ENCODE measurements at regions not wholly inside any gene's neighbourhood (a gene's known extent, or its start where the extent isn't known, plus 50 kb on each side); places are given as distances from the start of the nearest gene placed in this dataset.

GRCh38 chr5:167743695-167744464, 547.6 kb upstream of the WWC1 start:
- no peak for DNase-seq (ENCODE audit: low read depth in 2 of 2)

- DNase-seq (ENCODE audit: low read depth in 2 of 2): no peak
These were observed 545.6 kb upstream of the WWC1 start for GRCh38 chr5:167745868-167746267.

DNA sequence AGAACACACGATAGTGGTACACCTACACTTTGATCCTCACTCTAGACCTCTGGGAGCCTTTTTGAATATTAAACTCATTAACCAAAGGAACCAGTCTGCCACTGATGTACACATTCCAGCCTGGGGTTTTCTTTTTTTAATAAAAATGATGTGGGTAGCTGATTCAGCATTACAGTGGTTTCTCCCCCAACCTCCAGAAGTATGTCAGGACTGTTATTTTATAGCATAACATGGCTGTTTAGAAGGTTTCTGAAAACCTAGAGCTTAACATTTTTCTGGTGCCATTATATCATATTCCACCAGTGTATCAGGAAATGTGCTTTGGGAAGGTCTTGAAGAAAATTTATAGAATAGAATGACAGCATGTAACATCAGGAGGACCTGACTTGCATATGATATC, 540.9 kb upstream of the WWC1 start:
- no peak for DNase-seq (ENCODE audit: low read depth in 2 of 2)

- no peak for DNase-seq (ENCODE audit: low read depth in 2 of 2)
These were observed 538.5 kb upstream of the WWC1 start for GRCh38 chr5:167752936-167753335.

DNA sequence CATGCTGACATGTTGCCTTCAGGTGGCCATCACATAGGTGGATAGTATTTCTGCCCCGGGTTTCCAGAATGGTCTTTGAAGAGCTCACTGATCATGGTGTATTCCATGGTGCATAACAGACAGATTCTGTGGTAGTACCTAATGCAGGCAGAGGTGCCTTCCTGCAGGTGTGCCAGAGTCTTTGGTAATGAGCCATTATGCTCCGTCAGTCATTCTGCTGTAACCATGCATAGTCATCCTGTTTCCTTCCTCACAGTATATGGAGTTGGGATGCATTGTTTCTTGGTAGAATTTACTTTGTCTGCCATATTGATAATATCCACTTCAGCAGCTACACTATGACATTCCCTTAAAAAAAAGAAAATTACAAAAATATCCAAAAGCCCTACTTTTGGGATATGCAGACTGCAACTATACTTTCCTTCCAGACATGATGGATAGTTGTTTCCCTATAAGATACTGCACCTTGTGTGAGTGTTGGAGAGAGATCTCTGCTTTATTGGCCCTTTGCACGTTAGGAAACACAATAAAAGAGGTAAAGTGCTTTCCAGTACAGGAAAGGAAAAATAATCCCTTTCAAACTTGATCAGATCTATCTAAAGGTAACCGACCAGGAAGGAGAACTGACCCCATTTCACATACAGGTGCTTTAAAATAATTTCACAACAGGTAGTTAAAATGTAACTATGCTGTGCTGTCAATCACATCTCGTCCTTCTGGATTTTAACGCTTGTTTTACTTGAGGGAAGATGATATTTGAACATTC, 537.5 kb upstream of the WWC1 start:
- DNase-seq (ENCODE audit: low read depth in 2 of 2): no peak

- DNase-seq (ENCODE audit: low read depth in 2 of 2): no peak
These were observed 536.9 kb upstream of the WWC1 start for GRCh38 chr5:167754501-167755021.

DNA sequence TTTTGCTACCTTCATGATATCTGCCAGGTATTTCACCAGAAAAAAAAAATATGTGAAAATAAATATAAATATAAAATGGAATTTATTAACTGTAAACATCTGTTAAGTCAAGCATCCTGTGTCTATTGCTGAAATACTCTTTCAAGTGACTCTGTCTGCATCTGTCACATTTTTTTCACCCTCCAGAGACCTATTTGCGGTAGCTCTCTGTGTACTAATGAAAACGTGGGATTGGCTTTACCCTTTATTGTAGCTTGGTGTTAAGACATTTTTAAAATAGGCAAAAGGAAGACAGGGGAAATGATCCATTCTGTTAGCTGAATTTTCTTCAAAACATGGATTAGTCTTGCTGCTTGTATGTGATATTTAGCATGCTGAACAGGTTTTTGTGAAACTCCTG, 536.0 kb upstream of the WWC1 start:
- no peak for DNase-seq (ENCODE audit: low read depth in 2 of 2)

- no peak for DNase-seq (ENCODE audit: low read depth in 2 of 2)
These were observed 532.2 kb upstream of the WWC1 start for GRCh38 chr5:167759057-167759821.

GRCh38 chr5:167763772-167764171, 527.7 kb upstream of the WWC1 start:
- DNase-seq (ENCODE audit: low read depth in 2 of 2): no peak

DNA sequence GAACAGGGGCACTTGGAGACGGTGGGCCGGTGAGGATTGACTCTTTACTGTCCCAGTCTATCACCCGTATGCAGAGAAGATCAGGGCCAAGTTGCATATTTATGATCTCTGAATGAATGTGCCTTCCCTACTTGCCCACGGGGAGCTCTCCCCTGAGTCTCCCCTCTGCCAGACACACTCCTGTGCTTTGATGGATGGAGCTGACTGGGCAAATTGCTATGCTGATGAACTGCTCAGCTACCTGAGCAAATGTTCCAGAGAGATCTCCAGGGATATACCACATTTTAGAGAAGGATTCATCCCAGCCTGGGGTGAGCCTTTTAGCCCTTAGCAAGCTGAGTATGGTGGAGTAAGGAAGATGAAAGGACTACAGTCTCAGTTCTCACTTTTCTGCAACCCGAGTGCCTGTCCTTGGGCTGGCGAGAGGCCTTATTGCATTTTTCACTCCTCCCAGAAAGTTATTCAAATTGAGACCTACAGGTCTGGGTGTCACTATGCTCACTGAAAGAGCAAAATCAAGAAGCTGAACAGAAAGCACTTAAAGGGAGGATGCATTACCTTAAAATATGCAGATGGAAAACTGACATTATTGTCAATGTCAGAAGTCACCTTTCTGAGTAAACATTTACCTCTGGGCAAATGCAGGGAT, 526.7 kb upstream of the WWC1 start:
- no peak for DNase-seq (ENCODE audit: low read depth in 2 of 2)

GRCh38 chr5:167765352-167765751, 526.1 kb upstream of the WWC1 start:
- no peak for DNase-seq (ENCODE audit: low read depth in 2 of 2)

GRCh38 chr5:167766957-167767356, 524.5 kb upstream of the WWC1 start:
- no peak for DNase-seq (ENCODE audit: low read depth in 2 of 2)

GRCh38 chr5:167767795-167768194, 523.6 kb upstream of the WWC1 start:
- no peak for DNase-seq (ENCODE audit: low read depth in 2 of 2)

- no peak for DNase-seq (ENCODE audit: low read depth in 2 of 2)
These were observed 521.5 kb upstream of the WWC1 start for GRCh38 chr5:167769846-167770413.

DNA sequence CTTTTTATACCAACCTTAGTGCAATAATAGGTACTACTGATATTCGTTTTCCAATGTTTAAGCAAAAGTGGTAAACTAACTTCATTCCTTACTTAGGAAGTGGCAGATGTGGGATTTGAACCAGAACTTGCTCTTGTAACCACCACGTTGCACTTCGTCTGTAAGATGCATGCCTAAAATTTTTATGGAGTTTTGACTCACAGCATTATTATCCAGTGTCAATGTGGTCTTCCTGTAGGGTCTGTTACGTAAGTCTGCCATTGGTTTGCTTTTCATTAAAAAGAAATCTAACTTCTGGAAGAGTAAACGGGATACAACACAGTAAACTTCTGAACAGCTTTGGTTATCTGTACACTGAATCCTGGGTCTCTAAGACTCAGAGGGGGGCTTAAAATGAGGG, 521.0 kb upstream of the WWC1 start:
- DNase-seq (ENCODE audit: low read depth in 2 of 2): no peak

- DNase-seq (ENCODE audit: low read depth in 2 of 2): no peak
These were observed 519.9 kb upstream of the WWC1 start for GRCh38 chr5:167771571-167771970.

DNA sequence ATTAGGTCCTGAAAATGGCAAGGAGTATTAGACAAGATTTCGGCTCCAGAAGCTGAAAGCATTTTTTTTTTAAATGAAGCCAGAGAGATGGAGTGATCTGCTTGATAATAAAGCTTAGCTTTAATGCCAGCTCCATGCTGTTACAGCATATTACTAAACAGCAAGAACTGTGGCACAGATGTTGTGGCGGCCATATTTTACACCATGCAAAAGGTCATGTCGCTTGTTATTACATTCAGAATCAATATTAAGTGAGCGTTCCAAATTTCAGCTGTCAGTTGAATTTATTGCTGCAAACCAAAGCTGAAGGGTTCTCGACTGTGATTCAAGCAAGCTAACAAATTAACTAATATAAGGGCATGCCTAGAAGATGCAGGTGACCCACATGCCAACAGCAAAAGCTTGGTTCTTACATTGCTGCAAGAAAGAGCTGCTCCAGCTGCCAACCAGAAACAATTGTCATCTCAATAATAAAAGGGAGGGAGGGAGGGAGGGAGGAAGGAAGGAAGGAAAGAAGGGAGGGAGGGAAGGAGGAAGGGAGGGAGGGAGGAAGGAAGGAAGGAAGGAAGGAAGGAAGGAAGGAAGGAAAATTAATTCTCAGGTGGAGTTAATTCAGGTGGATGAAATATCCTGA, 517.7 kb upstream of the WWC1 start:
- no peak for DNase-seq (ENCODE audit: low read depth in 2 of 2)

DNA sequence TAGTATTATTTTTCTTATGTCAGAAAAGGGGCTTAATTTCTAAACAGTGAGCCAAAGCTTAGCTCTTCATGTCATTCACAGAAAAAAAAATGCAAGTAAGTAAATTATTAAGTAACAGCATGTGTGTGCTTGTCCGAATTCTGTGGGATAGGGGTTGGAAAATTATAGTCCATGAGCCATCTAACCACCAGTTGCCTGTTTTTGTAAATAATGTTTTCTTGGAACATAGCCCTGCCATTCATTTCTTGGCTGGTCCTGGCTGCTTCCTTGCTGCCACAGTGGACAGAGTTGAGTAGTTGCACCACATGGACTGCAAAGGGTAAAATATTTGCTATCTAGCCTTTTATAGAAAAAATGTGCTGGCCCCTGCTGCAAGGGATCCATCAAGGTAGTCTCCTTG, 513.7 kb upstream of the WWC1 start:
- DNase-seq (ENCODE audit: low read depth in 2 of 2): no peak

GRCh38 chr5:167778228-167778627, 513.2 kb upstream of the WWC1 start:
- no peak for DNase-seq (ENCODE audit: low read depth in 2 of 2)

- DNase-seq (ENCODE audit: low read depth in 2 of 2): no peak
These were observed 511.8 kb upstream of the WWC1 start for GRCh38 chr5:167779644-167780043.

DNA sequence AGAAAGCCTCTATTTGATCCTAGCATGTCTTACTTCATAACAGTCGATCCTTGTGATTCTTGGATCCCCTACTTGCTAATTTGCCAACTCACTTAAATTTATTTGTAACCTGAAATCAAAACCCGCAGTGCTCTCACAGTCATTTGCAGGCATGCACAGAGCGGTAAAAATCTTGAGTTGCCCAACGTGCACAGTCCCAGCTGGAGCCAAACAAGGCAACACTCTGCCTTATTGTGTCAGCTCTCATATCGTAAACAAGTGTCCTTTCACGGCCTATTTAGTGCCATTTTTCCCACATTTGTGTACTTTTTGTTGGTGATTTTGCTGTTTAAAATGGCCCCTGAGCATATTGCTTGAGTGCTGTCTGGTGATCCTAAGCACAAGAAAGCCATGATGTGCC, 511.3 kb upstream of the WWC1 start:
- DNase-seq (ENCODE audit: low read depth in 2 of 2): no peak

Measured in activated CD8-positive, alpha-beta memory T cell treated with anti-CD3 and anti-CD28 coated beads for 4 hours (primary cell).